Activated T-helper 2 cell treated with anti-CD3 and anti-CD28 coated beads, Interferon-gamma antibody, Interleukin-2, Interleukin-4, amounts not matched to agents 10 μg/mL and 5 μg/mL and 100 μg/mL, durations not matched to agents 14 hours and 24 hours and 36 hours (primary cell): ENCODE measurements at regions not wholly inside any gene's neighbourhood (a gene's known extent, or its start where the extent isn't known, plus 50 kb on each side); places are given as distances from the start of the nearest gene placed in this dataset.
"Not testable (repeated sequence)": the region's sequence is repeated elsewhere in the genome, so short reads cannot be mapped to it uniquely, and the experiment has no call there.

Experiments
- DNase-seq: peaks from one replicate; pipeline ENCODE4 v3.0.0; 2021; ENCODE audit warnings: low spot score
- H3K27ac Mint-ChIP-seq: one replicate; pipeline ENCODE4 v1.8.0; 2021; ENCODE audit warnings: mixed read lengths
- H3K27me3 Mint-ChIP-seq: one replicate; pipeline ENCODE4 v1.8.0; 2021; ENCODE audit warnings: low read depth, mixed read lengths
- H3K36me3 Mint-ChIP-seq: one replicate; pipeline ENCODE4 v1.8.0; 2021; ENCODE audit warnings: low read depth, mixed read lengths
- H3K4me1 Mint-ChIP-seq: one replicate; pipeline ENCODE4 v1.8.0; 2021; ENCODE audit warnings: low read depth, mixed read lengths
- H3K4me3 Mint-ChIP-seq: one replicate; pipeline ENCODE4 v1.8.0; 2021; ENCODE audit warnings: low read depth, mild to moderate bottlenecking, moderate library complexity, mixed read lengths
- H3K9me3 Mint-ChIP-seq: one replicate; pipeline ENCODE4 v1.8.0; 2021; ENCODE audit warnings: mixed read lengths
- intact Hi-C: fragments of 100-400 bp; cut with micrococcal nuclease; formaldehyde crosslinking; loops from one replicate; pipeline ENCODE4 v1.15.1; 2023

- Mint-ChIP-seq H3K4me3 (no peak overlapping the region), H3K9me3 (no peaks in the 10 kb centered on the region), H3K27ac (no peak overlapping the region), H3K27me3 (peaks cover 7% of the 10 kb centered on the region), H3K36me3 (no peaks in the 10 kb centered on the region), H3K4me1 (no peaks in the 10 kb centered on the region)
- intact Hi-C loops: no loop called here
- DNase-seq: no peak
Measured at GRCh38 chr2:48049371-48049770, 143.1 kb upstream of the FBXO11 start.

- no peak overlapping the region for H3K4me3 Mint-ChIP-seq
Measured at GRCh38 chr2:48050711-48051110, 144.4 kb upstream of the FBXO11 start.

GRCh38 chr2:48059975-48060374 is 153.7 kb upstream of the FBXO11 start:
- Mint-ChIP-seq H3K27me3 (peaks cover 13% of the 10 kb centered on the region), H3K4me1 (no peaks in the 10 kb centered on the region), H3K4me3 (no peak overlapping the region), H3K27ac (no peak overlapping the region), H3K9me3 (peaks cover 4% of the 10 kb centered on the region), H3K36me3 (no peaks in the 10 kb centered on the region)
- no peak for DNase-seq
- intact Hi-C loops: no loop called here

More at GRCh38 chr2:48050711-48051110, 144.4 kb upstream of the FBXO11 start:
- Mint-ChIP-seq H3K9me3 (peaks cover 1% of the 10 kb centered on the region), H3K27me3 (peaks cover 7% of the 10 kb centered on the region), H3K27ac (no peak overlapping the region), H3K4me1 (no peaks in the 10 kb centered on the region), H3K36me3 (no peaks in the 10 kb centered on the region)
- intact Hi-C loops: no loop called here
- DNase-seq: no peak

GRCh38 chr2:48061656-48062055 is 155.4 kb upstream of the FBXO11 start:
- H3K9me3 Mint-ChIP-seq, H3K27ac Mint-ChIP-seq, H3K4me1 Mint-ChIP-seq, intact Hi-C loops, H3K27me3 Mint-ChIP-seq, H3K4me3 Mint-ChIP-seq, H3K36me3 Mint-ChIP-seq, DNase-seq: not testable (repeated sequence)

- intact Hi-C loops: no loop called here
- Mint-ChIP-seq H3K27ac (no peak overlapping the region), H3K9me3 (no peaks in the 10 kb centered on the region), H3K4me3 (no peak overlapping the region), H3K36me3 (no peaks in the 10 kb centered on the region), H3K4me1 (no peaks in the 10 kb centered on the region), H3K27me3 (peaks cover 7% of the 10 kb centered on the region)
- DNase-seq: no peak
Measured at GRCh38 chr2:48065096-48065495, 158.8 kb upstream of the FBXO11 start.

- H3K36me3 Mint-ChIP-seq: no peaks in the 10 kb centered on the region
- no peak for DNase-seq
- peaks cover 7% of the 10 kb centered on the region for H3K27me3 Mint-ChIP-seq
- H3K4me3 Mint-ChIP-seq: no peak overlapping the region
- no peaks in the 10 kb centered on the region for H3K4me1 Mint-ChIP-seq
- H3K9me3 Mint-ChIP-seq: no peaks in the 10 kb centered on the region
- intact Hi-C loops: no loop called here
- H3K27ac Mint-ChIP-seq: no peak overlapping the region
Measured at GRCh38 chr2:48066000-48066399, 159.7 kb upstream of the FBXO11 start.

GRCh38 chr2:48069769-48070168 is 163.5 kb upstream of the FBXO11 start:
- Mint-ChIP-seq H3K36me3 (no peaks in the 10 kb centered on the region), H3K27me3 (peaks cover 21% of the 10 kb centered on the region), H3K4me3 (no peak overlapping the region), H3K4me1 (no peaks in the 10 kb centered on the region), H3K9me3 (no peaks in the 10 kb centered on the region), H3K27ac (no peak overlapping the region)
- intact Hi-C loops: no loop called here
- DNase-seq: no peak

GRCh38 chr2:48070415-48070814 is 164.1 kb upstream of the FBXO11 start:
- peaks cover 21% of the 10 kb centered on the region for H3K27me3 Mint-ChIP-seq
- intact Hi-C loops: no loop called here

GRCh38 chr2:48072583-48072982 is 166.3 kb upstream of the FBXO11 start:
- H3K36me3 Mint-ChIP-seq: no peaks in the 10 kb centered on the region
- no peak for DNase-seq
- H3K9me3 Mint-ChIP-seq: no peaks in the 10 kb centered on the region
- intact Hi-C loops: no loop called here
- H3K27ac Mint-ChIP-seq: no peak overlapping the region
- peaks cover 19% of the 10 kb centered on the region for H3K27me3 Mint-ChIP-seq
- H3K4me1 Mint-ChIP-seq: no peaks in the 10 kb centered on the region
- H3K4me3 Mint-ChIP-seq: no peak overlapping the region

More at GRCh38 chr2:48070415-48070814, 164.1 kb upstream of the FBXO11 start:
- no peak overlapping the region for H3K4me3 Mint-ChIP-seq
- no peak overlapping the region for H3K27ac Mint-ChIP-seq
- no peaks in the 10 kb centered on the region for H3K4me1 Mint-ChIP-seq
- no peaks in the 10 kb centered on the region for H3K36me3 Mint-ChIP-seq
- no peaks in the 10 kb centered on the region for H3K9me3 Mint-ChIP-seq
- DNase-seq: no peak

GRCh38 chr2:48075631-48076030 is 169.3 kb upstream of the FBXO11 start:
- Mint-ChIP-seq H3K4me3 (no peak overlapping the region), H3K9me3 (no peaks in the 10 kb centered on the region), H3K4me1 (no peaks in the 10 kb centered on the region), H3K36me3 (no peaks in the 10 kb centered on the region), H3K27ac (no peak overlapping the region), H3K27me3 (peaks cover 16% of the 10 kb centered on the region)
- DNase-seq: no peak
- intact Hi-C loops: no loop called here

- peaks cover 4% of the 10 kb centered on the region for H3K27me3 Mint-ChIP-seq
- intact Hi-C loops: no loop called here
- no peak for DNase-seq
- no peak overlapping the region for H3K27ac Mint-ChIP-seq
- H3K36me3 Mint-ChIP-seq: no peaks in the 10 kb centered on the region
- H3K9me3 Mint-ChIP-seq: no peaks in the 10 kb centered on the region
- no peak overlapping the region for H3K4me3 Mint-ChIP-seq
- H3K4me1 Mint-ChIP-seq: no peaks in the 10 kb centered on the region
Measured at GRCh38 chr2:48080534-48081316, 174.4 kb upstream of the FBXO11 start.

- no peak overlapping the region for H3K4me3 Mint-ChIP-seq
- no peak overlapping the region for H3K27ac Mint-ChIP-seq
- H3K4me1 Mint-ChIP-seq: no peaks in the 10 kb centered on the region
- DNase-seq: no peak
- intact Hi-C loops: no loop called here
- H3K9me3 Mint-ChIP-seq: no peaks in the 10 kb centered on the region
- no peaks in the 10 kb centered on the region for H3K36me3 Mint-ChIP-seq
- H3K27me3 Mint-ChIP-seq: peaks cover 4% of the 10 kb centered on the region
Measured at GRCh38 chr2:48081317-48081628, 175.0 kb upstream of the FBXO11 start.

GRCh38 chr2:48085888-48086287 is 179.6 kb upstream of the FBXO11 start:
- H3K9me3 Mint-ChIP-seq: no peaks in the 10 kb centered on the region
- intact Hi-C loops: no loop called here
- H3K4me3 Mint-ChIP-seq: no peak overlapping the region
- H3K36me3 Mint-ChIP-seq: no peaks in the 10 kb centered on the region
- H3K4me1 Mint-ChIP-seq: no peaks in the 10 kb centered on the region
- DNase-seq: no peak
- no peak overlapping the region for H3K27ac Mint-ChIP-seq
- peaks cover 11% of the 10 kb centered on the region for H3K27me3 Mint-ChIP-seq

GRCh38 chr2:48088994-48089393 is 182.7 kb upstream of the FBXO11 start:
- no peak overlapping the region for H3K4me3 Mint-ChIP-seq
- no peaks in the 10 kb centered on the region for H3K9me3 Mint-ChIP-seq
- no peak for DNase-seq
- intact Hi-C loops: no loop called here
- no peak overlapping the region for H3K27ac Mint-ChIP-seq
- H3K27me3 Mint-ChIP-seq: peaks cover 21% of the 10 kb centered on the region
- H3K4me1 Mint-ChIP-seq: no peaks in the 10 kb centered on the region
- no peaks in the 10 kb centered on the region for H3K36me3 Mint-ChIP-seq
